Activated T-helper 1 cell treated with anti-CD3 and anti-CD28 coated beads, Interleukin-12 subunit alpha, Interleukin-12 subunit beta, Interleukin-2, Interleukin-4 antibody, amounts not matched to agents 30 ng/mL and 10 ng/mL and 1 ng/mL, durations not matched to agents 14 hours and 24 hours and 36 hours (primary cell): ENCODE measurements at regions not wholly inside any gene's neighbourhood (a gene's known extent, or its start where the extent isn't known, plus 50 kb on each side); places are given as distances from the start of the nearest gene placed in this dataset.

Source experiments
- DNase-seq: peaks from one replicate; pipeline ENCODE4 v3.0.0; 2021; ENCODE audit warnings: low spot score
- H3K27ac Mint-ChIP-seq: one replicate; pipeline ENCODE4 v1.8.0; 2021; ENCODE audit warnings: mild to moderate bottlenecking, mixed read lengths
- H3K27me3 Mint-ChIP-seq: one replicate; pipeline ENCODE4 v1.8.0; 2022; ENCODE audit warnings: mild to moderate bottlenecking, moderate library complexity, mixed read lengths; ENCODE audit not compliant: insufficient read depth
- H3K36me3 Mint-ChIP-seq: one replicate; pipeline ENCODE4 v1.8.0; 2021; ENCODE audit warnings: low read depth, mixed read lengths
- H3K4me1 Mint-ChIP-seq: one replicate; pipeline ENCODE4 v1.8.0; 2021; ENCODE audit warnings: low read depth, mixed read lengths
- H3K4me3 Mint-ChIP-seq: one replicate; pipeline ENCODE4 v1.8.0; 2021; ENCODE audit warnings: mild to moderate bottlenecking, moderate library complexity, mixed read lengths
- H3K9me3 Mint-ChIP-seq: one replicate; pipeline ENCODE4 v1.8.0; 2021; ENCODE audit warnings: mixed read lengths
- intact Hi-C: fragments of 100-400 bp; cut with micrococcal nuclease; formaldehyde crosslinking; loops from one replicate; pipeline ENCODE4 v1.15.1; 2024

- H3K9me3 Mint-ChIP-seq = peaks cover 4% of the 10 kb centered on the region
- no peak overlapping the region for H3K4me3 Mint-ChIP-seq
- no peaks in the 10 kb centered on the region for H3K36me3 Mint-ChIP-seq
- no peak for DNase-seq
- no peak overlapping the region for H3K27ac Mint-ChIP-seq
- no peaks in the 10 kb centered on the region for H3K27me3 Mint-ChIP-seq
- no peaks in the 10 kb centered on the region for H3K4me1 Mint-ChIP-seq
- intact Hi-C loops = no loop called here
These were observed 458.0 kb downstream of the ZNF385D start for GRCh38 chr3:21292971-21293370.

DNA sequence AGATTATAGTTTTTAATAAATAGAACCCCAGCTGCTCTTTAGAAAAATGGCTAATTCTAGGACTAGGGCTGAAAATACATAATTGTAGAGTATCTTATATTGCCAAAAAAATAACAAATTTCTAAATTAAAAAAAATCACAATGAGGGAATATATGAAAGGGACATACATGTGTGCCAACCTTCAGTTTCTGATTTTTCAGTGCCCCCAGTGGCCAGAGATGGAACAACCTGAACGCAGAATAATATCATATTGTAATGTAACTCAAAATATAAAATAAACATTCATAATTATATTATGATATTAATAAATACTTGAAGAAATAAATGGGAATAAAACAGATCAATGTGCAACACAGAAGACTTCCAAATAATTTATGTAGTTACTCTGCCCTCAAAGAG is 460.5 kb downstream of the ZNF385D start:
- Mint-ChIP-seq H3K27me3 (no peaks in the 10 kb centered on the region), H3K9me3 (peaks cover 10% of the 10 kb centered on the region), H3K27ac (no peak overlapping the region), H3K4me1 (no peaks in the 10 kb centered on the region), H3K36me3 (no peaks in the 10 kb centered on the region), H3K4me3 (no peak overlapping the region)
- DNase-seq = no peak
- intact Hi-C loops = no loop called here

DNA sequence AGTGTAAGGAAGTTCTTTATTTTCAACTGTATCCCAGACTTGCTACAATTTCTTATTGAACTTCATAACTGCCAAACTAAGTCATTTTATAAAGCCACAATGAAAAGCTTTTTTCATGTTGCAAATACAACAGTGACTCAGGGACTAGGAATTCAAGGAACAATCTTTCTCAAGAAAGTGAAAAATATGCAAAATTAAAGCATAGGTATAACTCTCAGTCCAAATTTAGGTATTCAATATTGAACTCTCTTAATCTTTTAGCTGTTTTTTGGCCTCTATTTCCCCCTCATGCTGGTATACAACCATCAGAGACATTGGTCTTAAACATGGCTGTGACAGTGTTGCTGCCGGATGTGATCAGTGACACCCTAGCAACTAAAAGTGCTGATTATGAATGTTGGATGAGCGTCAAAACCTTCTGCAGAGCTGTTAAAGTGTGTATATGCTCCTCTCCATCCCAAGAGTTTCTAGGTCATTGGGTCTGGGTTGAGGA is 476.9 kb downstream of the ZNF385D start:
- H3K4me1 Mint-ChIP-seq = no peaks in the 10 kb centered on the region
- H3K36me3 Mint-ChIP-seq = no peaks in the 10 kb centered on the region
- no peak overlapping the region for H3K27ac Mint-ChIP-seq
- intact Hi-C loops = no loop called here
- H3K9me3 Mint-ChIP-seq = peaks cover 14% of the 10 kb centered on the region
- no peaks in the 10 kb centered on the region for H3K27me3 Mint-ChIP-seq
- DNase-seq = no peak
- H3K4me3 Mint-ChIP-seq = no peak overlapping the region

DNA sequence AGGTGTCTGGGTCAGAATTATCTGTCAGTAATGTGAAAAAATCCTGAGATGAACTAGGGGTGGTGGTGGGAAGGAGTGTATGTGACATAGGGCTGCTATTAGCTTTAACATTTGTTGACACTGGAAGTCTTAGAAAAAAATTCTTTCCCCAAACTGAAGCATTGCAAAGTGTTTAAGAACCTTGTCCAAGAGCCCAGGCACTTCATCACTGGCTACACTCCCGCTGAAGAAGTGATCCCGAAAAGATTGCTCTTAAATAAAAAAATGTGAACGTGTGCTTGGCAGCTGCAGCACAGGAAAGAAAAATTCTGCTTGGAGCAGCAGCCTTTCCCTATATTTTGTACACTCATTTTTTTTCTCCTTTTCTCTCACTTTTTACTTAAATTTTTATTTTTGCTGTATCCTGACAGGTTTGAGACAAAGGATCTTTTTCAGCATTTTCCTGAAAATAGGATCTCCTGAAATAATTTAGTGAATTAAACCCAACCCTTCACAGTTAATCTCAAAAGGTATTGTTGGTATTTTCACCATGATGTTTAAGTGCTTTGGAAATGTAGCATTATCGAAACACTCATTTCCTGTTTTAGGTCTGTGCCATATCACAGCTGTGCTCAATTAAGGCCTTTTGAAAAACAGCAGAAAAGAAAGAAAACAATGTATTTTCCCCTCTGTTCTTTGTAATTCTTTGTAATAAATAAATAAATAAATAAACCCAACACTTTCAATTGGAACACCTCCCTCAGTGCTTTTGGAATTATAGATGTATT is 477.6 kb downstream of the ZNF385D start:
- Mint-ChIP-seq H3K4me1 (no peaks in the 10 kb centered on the region), H3K4me3 (no peak overlapping the region), H3K9me3 (peaks cover 14% of the 10 kb centered on the region), H3K27me3 (no peaks in the 10 kb centered on the region), H3K36me3 (no peaks in the 10 kb centered on the region), H3K27ac (no peak overlapping the region)
- intact Hi-C loops = no loop called here
- no peak for DNase-seq

DNA sequence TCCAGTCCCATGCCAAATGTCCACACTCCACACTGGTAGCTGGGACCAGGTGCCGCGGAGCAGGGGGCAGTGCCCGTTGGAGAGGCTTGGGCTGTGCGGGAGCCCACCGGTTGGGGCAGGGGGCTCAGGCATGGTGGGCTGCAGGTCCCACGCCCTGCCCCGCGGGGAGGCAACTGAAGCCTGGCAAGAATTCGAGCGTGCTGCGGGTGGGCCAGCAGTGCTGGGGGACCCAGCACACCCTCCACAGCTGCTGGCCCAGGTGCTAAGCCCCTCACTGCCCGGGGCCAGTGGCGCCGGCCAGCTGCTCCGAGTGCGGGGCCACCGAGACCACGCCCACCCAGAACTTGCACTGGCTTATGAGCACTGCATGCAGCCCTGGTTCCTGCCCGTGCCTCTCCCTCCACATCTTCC is 479.4 kb downstream of the ZNF385D start:
- Mint-ChIP-seq H3K4me3 (no peak overlapping the region), H3K27ac (no peak overlapping the region), H3K4me1 (no peaks in the 10 kb centered on the region), H3K36me3 (no peaks in the 10 kb centered on the region), H3K27me3 (no peaks in the 10 kb centered on the region), H3K9me3 (peaks cover 17% of the 10 kb centered on the region)
- DNase-seq = no peak
- intact Hi-C loops = no loop called here

- peaks cover 9% of the 10 kb centered on the region for H3K9me3 Mint-ChIP-seq
These were observed 481.1 kb downstream of the ZNF385D start for GRCh38 chr3:21269882-21270281.

DNA sequence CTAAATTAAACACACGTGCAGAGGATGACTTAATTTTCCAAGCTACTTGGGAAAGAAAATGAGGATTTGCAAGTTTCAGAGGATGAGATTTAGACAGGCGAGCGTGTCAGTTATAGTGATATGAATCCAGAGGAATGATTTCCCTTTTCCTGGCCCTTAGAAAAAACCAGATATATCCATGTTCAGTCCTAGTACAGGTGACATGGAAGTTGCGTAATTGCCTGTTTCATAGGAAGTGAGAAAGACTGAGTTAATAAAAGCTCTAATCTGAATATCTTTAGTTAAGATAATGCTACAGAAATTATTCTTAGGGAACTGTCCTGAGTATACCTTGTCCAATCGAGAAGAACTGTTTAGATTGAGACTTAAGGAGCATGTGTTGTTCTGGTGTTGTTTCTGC is 490.5 kb downstream of the ZNF385D start:
- Mint-ChIP-seq H3K9me3 (peaks cover 11% of the 10 kb centered on the region), H3K36me3 (no peaks in the 10 kb centered on the region), H3K27ac (no peak overlapping the region), H3K27me3 (no peaks in the 10 kb centered on the region), H3K4me3 (no peak overlapping the region), H3K4me1 (no peaks in the 10 kb centered on the region)
- DNase-seq = no peak
- intact Hi-C loops = no loop called here

More at GRCh38 chr3:21269882-21270281, 481.1 kb downstream of the ZNF385D start:
- Mint-ChIP-seq H3K27me3 (no peaks in the 10 kb centered on the region), H3K4me3 (no peak overlapping the region), H3K27ac (no peak overlapping the region), H3K4me1 (no peaks in the 10 kb centered on the region), H3K36me3 (no peaks in the 10 kb centered on the region)
- no peak for DNase-seq
- intact Hi-C loops = no loop called here

GRCh38 chr3:21259896-21260295 is 491.1 kb downstream of the ZNF385D start:
- Mint-ChIP-seq H3K36me3 (no peaks in the 10 kb centered on the region), H3K4me3 (no peak overlapping the region), H3K27ac (no peak overlapping the region), H3K9me3 (peaks cover 11% of the 10 kb centered on the region), H3K27me3 (no peaks in the 10 kb centered on the region), H3K4me1 (no peaks in the 10 kb centered on the region)
- intact Hi-C loops = no loop called here
- DNase-seq = no peak

DNA sequence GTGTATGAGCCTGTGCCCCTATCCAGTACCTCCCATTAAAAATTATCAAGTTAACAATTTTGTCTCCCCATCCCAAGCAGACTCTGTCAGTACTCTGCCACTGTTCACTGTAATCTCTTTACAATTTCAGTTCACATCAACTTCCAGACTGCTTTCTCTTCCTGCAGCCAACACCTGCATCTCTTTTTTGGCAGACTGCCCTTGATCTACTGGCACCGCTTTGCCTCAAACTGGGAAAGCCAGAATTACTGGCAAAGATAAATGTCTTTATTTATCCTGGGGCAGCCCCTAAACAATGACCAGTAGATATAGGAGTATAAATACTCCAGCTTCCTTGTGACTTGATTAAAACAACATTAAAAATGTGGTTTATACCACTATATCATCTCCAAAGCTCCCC is 494.1 kb downstream of the ZNF385D start:
- Mint-ChIP-seq H3K4me3 (no peak overlapping the region), H3K4me1 (no peaks in the 10 kb centered on the region), H3K27ac (no peak overlapping the region), H3K36me3 (no peaks in the 10 kb centered on the region), H3K27me3 (no peaks in the 10 kb centered on the region), H3K9me3 (peaks cover 5% of the 10 kb centered on the region)
- intact Hi-C loops = no loop called here
- DNase-seq = no peak

GRCh38 chr3:21238661-21239060 is 512.3 kb downstream of the ZNF385D start:
- no peaks in the 10 kb centered on the region for H3K27me3 Mint-ChIP-seq
- no peak overlapping the region for H3K27ac Mint-ChIP-seq
- H3K4me1 Mint-ChIP-seq = no peaks in the 10 kb centered on the region
- H3K4me3 Mint-ChIP-seq = no peak overlapping the region
- DNase-seq = no peak
- peaks cover 7% of the 10 kb centered on the region for H3K9me3 Mint-ChIP-seq
- intact Hi-C loops = no loop called here
- no peaks in the 10 kb centered on the region for H3K36me3 Mint-ChIP-seq

- Mint-ChIP-seq H3K4me3 (no peak overlapping the region), H3K27ac (no peak overlapping the region), H3K9me3 (peaks cover 10% of the 10 kb centered on the region), H3K36me3 (no peaks in the 10 kb centered on the region), H3K27me3 (no peaks in the 10 kb centered on the region), H3K4me1 (no peaks in the 10 kb centered on the region)
- DNase-seq = no peak
- intact Hi-C loops = no loop called here
These were observed 513.4 kb downstream of the ZNF385D start for GRCh38 chr3:21237638-21238037.

- intact Hi-C loops = no loop called here
These were observed 515.5 kb downstream of the ZNF385D start for GRCh38 chr3:21235491-21235890.

GRCh38 chr3:21234933-21235332 is 516.1 kb downstream of the ZNF385D start:
- no peak for DNase-seq
- Mint-ChIP-seq H3K27me3 (no peaks in the 10 kb centered on the region), H3K27ac (no peak overlapping the region), H3K4me1 (no peaks in the 10 kb centered on the region), H3K4me3 (no peak overlapping the region), H3K36me3 (no peaks in the 10 kb centered on the region), H3K9me3 (peaks cover 10% of the 10 kb centered on the region)
- intact Hi-C loops = no loop called here

More at GRCh38 chr3:21235491-21235890, 515.5 kb downstream of the ZNF385D start:
- Mint-ChIP-seq H3K36me3 (no peaks in the 10 kb centered on the region), H3K27ac (no peak overlapping the region), H3K9me3 (peaks cover 10% of the 10 kb centered on the region), H3K4me1 (no peaks in the 10 kb centered on the region), H3K27me3 (no peaks in the 10 kb centered on the region), H3K4me3 (no peak overlapping the region)
- no peak for DNase-seq
